Trophoblast cell (in vitro differentiated cells and primary cell): ENCODE measurements at regions not wholly inside any gene's neighbourhood (a gene's known extent, or its start where the extent isn't known, plus 50 kb on each side); places are given as distances from the start of the nearest gene placed in this dataset.

Experiments
- DNase-seq, 2 donors: peaks; one replicate each; pipeline ENCODE4 v3.0.0-alpha.2; 2016
- H2AFZ ChIP-seq: 2 replicates; pipeline ENCODE4 v1.6.1; 2013; ENCODE audit warnings: low read length, moderate library complexity, mild to moderate bottlenecking; ENCODE audit not compliant: insufficient read depth, poor library complexity
- H2AK5ac ChIP-seq: 2 replicates; pipeline ENCODE4 v1.6.1; 2013; ENCODE audit warnings: mild to moderate bottlenecking, low read length
- H2BK120ac ChIP-seq: 2 replicates; pipeline ENCODE4 v1.6.1; 2013; ENCODE audit warnings: low read length, mild to moderate bottlenecking, moderate library complexity; ENCODE audit not compliant: insufficient read depth, poor library complexity
- H2BK12ac ChIP-seq: 2 replicates; pipeline ENCODE4 v1.6.1; 2013; ENCODE audit warnings: mild to moderate bottlenecking, low read length, moderate library complexity
- H2BK5ac ChIP-seq: 2 replicates; pipeline ENCODE4 v1.6.1; 2013; ENCODE audit warnings: low read length, low read depth, moderate library complexity, mild to moderate bottlenecking; ENCODE audit not compliant: poor library complexity
- H3K14ac ChIP-seq: 2 replicates; pipeline ENCODE4 v1.6.1; 2013; ENCODE audit warnings: mild to moderate bottlenecking, low read length
- H3K18ac ChIP-seq: 2 replicates; pipeline ENCODE4 v1.6.1; 2013; ENCODE audit warnings: mild to moderate bottlenecking, low read length
- H3K23ac ChIP-seq: 2 replicates; pipeline ENCODE4 v1.6.1; 2013; ENCODE audit warnings: low read length
- H3K27ac ChIP-seq: 2 replicates; pipeline ENCODE4 v1.5.1; 2013; ENCODE audit warnings: low read depth, mild to moderate bottlenecking, inconsistent platforms, low read length, moderate library complexity
- H3K27me3 ChIP-seq: 2 replicates; pipeline ENCODE4 v1.6.1; 2013; ENCODE audit warnings: inconsistent platforms, mild to moderate bottlenecking, low read length, moderate library complexity; ENCODE audit not compliant: insufficient read depth
- H3K36me3 ChIP-seq, 2 experiments: 1 replicate in 1 of 2; 2 replicates in 1 of 2; pipeline ENCODE4 v1.6.1; 2013; ENCODE audit warnings: low read length in 2 of 2, mild to moderate bottlenecking in 2 of 2, moderate library complexity in 1 of 2; ENCODE audit not compliant: insufficient read depth in 2 of 2, control insufficient read depth in 1 of 2
- H3K4ac ChIP-seq: 2 replicates; pipeline ENCODE4 v1.6.1; 2013; ENCODE audit warnings: low read depth, mild to moderate bottlenecking, low read length, moderate library complexity
- H3K4me1 ChIP-seq, 2 experiments: 1 replicate in 1 of 2; 2 replicates in 1 of 2; pipeline ENCODE4 v1.6.1; 2013; ENCODE audit warnings: low read length in 2 of 2, mild to moderate bottlenecking in 2 of 2, moderate library complexity in 1 of 2; ENCODE audit not compliant: insufficient read depth in 2 of 2, control insufficient read depth in 1 of 2
- H3K4me2 ChIP-seq: 2 replicates; pipeline ENCODE4 v1.6.1; 2013; ENCODE audit warnings: inconsistent platforms, mild to moderate bottlenecking, low read length, moderate library complexity
- H3K4me3 ChIP-seq: 2 replicates; pipeline ENCODE4 v1.5.1; 2013; ENCODE audit warnings: mild to moderate bottlenecking, low read depth, low read length, inconsistent platforms
- H3K79me1 ChIP-seq: one replicate; pipeline ENCODE4 v1.6.1; 2013; ENCODE audit warnings: low read length
- H3K79me2 ChIP-seq: 2 replicates; pipeline ENCODE4 v1.6.1; 2013; ENCODE audit warnings: low read length, mild to moderate bottlenecking; ENCODE audit not compliant: control insufficient read depth, insufficient read depth, poor library complexity
- H3K9ac ChIP-seq: 2 replicates; pipeline ENCODE4 v1.6.1; 2013; ENCODE audit warnings: mild to moderate bottlenecking, low read length
- H3K9me3 ChIP-seq: 2 replicates; pipeline ENCODE4 v1.6.1; 2013; ENCODE audit warnings: low read depth, mild to moderate bottlenecking, control low read depth, inconsistent platforms, low read length; ENCODE audit not compliant: insufficient read depth
- H4K12ac ChIP-seq: 2 replicates; pipeline ENCODE4 v1.6.1; 2013; ENCODE audit warnings: low read depth, mild to moderate bottlenecking, low read length, moderate library complexity
- H4K8ac ChIP-seq: 2 replicates; pipeline ENCODE4 v1.6.1; 2013; ENCODE audit warnings: low read depth, mild to moderate bottlenecking, low read length, moderate library complexity
- H4K91ac ChIP-seq: one replicate; pipeline ENCODE4 v1.6.1; 2013; ENCODE audit warnings: low read depth, mild to moderate bottlenecking, low read length, moderate library complexity
- WGBS: extraction: QIAGEN DNeasy Blood & Tissue Kit; methylation state at CpG from one replicate; pipeline ENCODE4 v1.1.7; 2013; ENCODE audit warnings: missing lambda C conversion rate; ENCODE audit not compliant: insufficient read length, insufficient coverage; ENCODE audit errors: extremely low coverage; 5-methylcytosine and 5-hydroxymethylcytosine counted together

- Histone ChIP-seq H3K36me3 (no peaks in the 10 kb centered on the region), H4K91ac (no peak overlapping the region), H3K79me2 (no peaks in the 10 kb centered on the region), H3K4me3 (no peak overlapping the region), H2BK5ac (no peak overlapping the region), H2BK12ac (no peak overlapping the region), H3K4me2 (no peak overlapping the region), H3K14ac (no peak overlapping the region), H4K8ac (no peak overlapping the region), H2AFZ (no peak overlapping the region), H3K4ac (no peak overlapping the region), H3K23ac (no peak overlapping the region), H3K27ac (no peak overlapping the region), H3K9me3 (no peaks in the 10 kb centered on the region), H3K18ac (no peak overlapping the region), H3K79me1 (no peaks in the 10 kb centered on the region), H3K9ac (no peak overlapping the region), H2AK5ac (no peak overlapping the region), H3K4me1 (no peaks in the 10 kb centered on the region), H4K12ac (no peak overlapping the region), H3K27me3 (no peaks in the 10 kb centered on the region), H2BK120ac (no peak overlapping the region)
- no CpG with 5 or more reads among the region's 1 CpG for WGBS
- DNase-seq: no peak
Observed at GRCh38 chr5:40268088-40268487, 411.6 kb upstream of the PTGER4 start.

GRCh38 chr5:40266952-40267351, 412.8 kb upstream of the PTGER4 start:
- Histone ChIP-seq H3K4me2 (no peak overlapping the region), H3K9ac (no peak overlapping the region), H3K27me3 (no peaks in the 10 kb centered on the region), H3K14ac (no peak overlapping the region), H3K27ac (no peak overlapping the region), H3K9me3 (no peaks in the 10 kb centered on the region), H2BK5ac (no peak overlapping the region), H2BK12ac (no peak overlapping the region), H3K4me3 (no peak overlapping the region), H3K18ac (no peak overlapping the region), H4K12ac (no peak overlapping the region), H2BK120ac (no peak overlapping the region), H3K79me2 (no peaks in the 10 kb centered on the region), H2AFZ (no peak overlapping the region), H4K8ac (no peak overlapping the region), H3K79me1 (no peaks in the 10 kb centered on the region), H3K36me3 (no peaks in the 10 kb centered on the region), H3K23ac (no peak overlapping the region), H4K91ac (no peak overlapping the region), H3K4ac (no peak overlapping the region), H2AK5ac (no peak overlapping the region), H3K4me1 (no peaks in the 10 kb centered on the region)
- no CpG with 5 or more reads among the region's 2 CpGs for WGBS
- no peak for DNase-seq

GRCh38 chr5:40261984-40262383, 417.7 kb upstream of the PTGER4 start:
- Histone ChIP-seq H3K27ac (no peak overlapping the region), H3K36me3 (no peaks in the 10 kb centered on the region), H3K79me2 (no peaks in the 10 kb centered on the region), H2BK120ac (no peak overlapping the region), H3K18ac (no peak overlapping the region), H4K91ac (no peak overlapping the region), H3K14ac (no peak overlapping the region), H3K4ac (no peak overlapping the region), H4K12ac (no peak overlapping the region), H3K9me3 (no peaks in the 10 kb centered on the region), H3K4me1 (no peaks in the 10 kb centered on the region), H3K23ac (no peak overlapping the region), H3K4me3 (no peak overlapping the region), H3K27me3 (no peaks in the 10 kb centered on the region), H3K79me1 (no peaks in the 10 kb centered on the region), H4K8ac (no peak overlapping the region), H2BK12ac (no peak overlapping the region), H2BK5ac (no peak overlapping the region), H2AK5ac (no peak overlapping the region), H3K4me2 (no peak overlapping the region), H3K9ac (no peak overlapping the region), H2AFZ (no peak overlapping the region)
- no CpG with 5 or more reads among the region's 1 CpG for WGBS
- no peak for DNase-seq

- Histone ChIP-seq H3K4me3 (no peak overlapping the region), H2BK120ac (no peak overlapping the region), H3K18ac (no peak overlapping the region), H4K91ac (no peak overlapping the region), H3K14ac (no peak overlapping the region), H2BK5ac (no peak overlapping the region), H3K36me3 (no peaks in the 10 kb centered on the region), H3K27me3 (no peaks in the 10 kb centered on the region), H3K9me3 (no peaks in the 10 kb centered on the region), H3K4me2 (no peak overlapping the region), H2AK5ac (no peak overlapping the region), H3K4me1 (no peaks in the 10 kb centered on the region), H2AFZ (no peak overlapping the region), H3K27ac (no peak overlapping the region), H4K8ac (no peak overlapping the region), H3K79me1 (no peaks in the 10 kb centered on the region), H3K4ac (no peak overlapping the region), H4K12ac (no peak overlapping the region), H3K79me2 (no peaks in the 10 kb centered on the region), H3K9ac (no peak overlapping the region), H2BK12ac (no peak overlapping the region), H3K23ac (no peak overlapping the region)
- WGBS: no CpG with 5 or more reads among the region's 4 CpGs
- peak in 1 of 2 donors; percentile 30 for DNase-seq
Observed at GRCh38 chr5:40260361-40260760, 419.4 kb upstream of the PTGER4 start.
